Nephron (organoid): ENCODE measurements at regions not wholly inside any gene's neighbourhood (a gene's known extent, or its start where the extent isn't known, plus 50 kb on each side); places are given as distances from the start of the nearest gene placed in this dataset.

Experiments
- H3K27ac Mint-ChIP-seq, 3 experiments: 2 replicates each; pipeline ENCODE4 v1.8.0; 2020; ENCODE audit warnings: mixed read lengths in 3 of 3, mild to moderate bottlenecking in 2 of 3, moderate library complexity in 1 of 3
- H3K27me3 Mint-ChIP-seq: 2 replicates; pipeline ENCODE4 v1.8.0; 2021; ENCODE audit warnings: low read depth, mild to moderate bottlenecking, moderate library complexity, mixed read lengths
- H3K36me3 Mint-ChIP-seq: 2 replicates; pipeline ENCODE4 v1.8.0; 2020; ENCODE audit warnings: low read depth, mixed read lengths
- H3K4me1 Mint-ChIP-seq: 2 replicates; pipeline ENCODE4 v1.8.0; 2020; ENCODE audit warnings: mixed read lengths
- H3K4me3 Mint-ChIP-seq, 3 experiments: 2 replicates each; pipeline ENCODE4 v1.8.0; 2020; ENCODE audit warnings: mild to moderate bottlenecking in 3 of 3, mixed read lengths in 3 of 3, moderate library complexity in 2 of 3
- H3K9me3 Mint-ChIP-seq: 2 replicates; pipeline ENCODE4 v1.8.0; 2020; ENCODE audit warnings: mixed read lengths
- TF ChIP-seq, protein P1 (sequence below), 3 experiments: fragments of 200-600 bp; sonication (generic); IDR thresholded peaks; one replicate each; pipeline ENCODE4 v1.5.0; 2021; ENCODE audit warnings: antibody characterized with exemption in 3 of 3; ENCODE audit not compliant: unreplicated experiment in 3 of 3

DNA sequence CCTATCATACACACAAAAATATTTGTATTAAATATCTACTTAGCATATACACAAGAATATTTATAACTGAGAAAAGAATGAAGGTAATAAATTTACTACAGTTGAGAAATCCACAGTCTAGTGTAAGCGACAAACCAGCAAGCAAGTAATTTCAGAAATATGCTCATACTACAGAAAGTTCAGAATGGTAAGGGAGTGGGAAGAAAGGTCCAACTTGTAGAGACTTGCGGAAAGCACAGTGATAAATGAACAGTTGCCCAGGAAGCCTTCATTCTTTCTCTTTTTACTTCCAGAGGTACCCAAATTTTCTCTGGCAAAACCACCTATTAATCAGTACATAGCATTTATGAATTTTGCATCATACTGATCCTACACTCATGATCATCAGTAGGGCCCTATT is 438.1 kb upstream of the PCDH10 start:
- Mint-ChIP-seq H3K9me3 (no peaks in the 10 kb centered on the region), H3K27me3 (no peaks in the 10 kb centered on the region), H3K27ac (no peak overlapping the region), H3K4me1 (no peaks in the 10 kb centered on the region), H3K36me3 (no peaks in the 10 kb centered on the region), H3K4me3 (no peak overlapping the region)
- TF ChIP-seq, protein P1, sequence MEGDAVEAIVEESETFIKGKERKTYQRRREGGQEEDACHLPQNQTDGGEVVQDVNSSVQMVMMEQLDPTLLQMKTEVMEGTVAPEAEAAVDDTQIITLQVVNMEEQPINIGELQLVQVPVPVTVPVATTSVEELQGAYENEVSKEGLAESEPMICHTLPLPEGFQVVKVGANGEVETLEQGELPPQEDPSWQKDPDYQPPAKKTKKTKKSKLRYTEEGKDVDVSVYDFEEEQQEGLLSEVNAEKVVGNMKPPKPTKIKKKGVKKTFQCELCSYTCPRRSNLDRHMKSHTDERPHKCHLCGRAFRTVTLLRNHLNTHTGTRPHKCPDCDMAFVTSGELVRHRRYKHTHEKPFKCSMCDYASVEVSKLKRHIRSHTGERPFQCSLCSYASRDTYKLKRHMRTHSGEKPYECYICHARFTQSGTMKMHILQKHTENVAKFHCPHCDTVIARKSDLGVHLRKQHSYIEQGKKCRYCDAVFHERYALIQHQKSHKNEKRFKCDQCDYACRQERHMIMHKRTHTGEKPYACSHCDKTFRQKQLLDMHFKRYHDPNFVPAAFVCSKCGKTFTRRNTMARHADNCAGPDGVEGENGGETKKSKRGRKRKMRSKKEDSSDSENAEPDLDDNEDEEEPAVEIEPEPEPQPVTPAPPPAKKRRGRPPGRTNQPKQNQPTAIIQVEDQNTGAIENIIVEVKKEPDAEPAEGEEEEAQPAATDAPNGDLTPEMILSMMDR (IDR thresholded peaks at IDR 0.05; ENCODE audit: unreplicated experiment in 3 of 3): no peak

DNA sequence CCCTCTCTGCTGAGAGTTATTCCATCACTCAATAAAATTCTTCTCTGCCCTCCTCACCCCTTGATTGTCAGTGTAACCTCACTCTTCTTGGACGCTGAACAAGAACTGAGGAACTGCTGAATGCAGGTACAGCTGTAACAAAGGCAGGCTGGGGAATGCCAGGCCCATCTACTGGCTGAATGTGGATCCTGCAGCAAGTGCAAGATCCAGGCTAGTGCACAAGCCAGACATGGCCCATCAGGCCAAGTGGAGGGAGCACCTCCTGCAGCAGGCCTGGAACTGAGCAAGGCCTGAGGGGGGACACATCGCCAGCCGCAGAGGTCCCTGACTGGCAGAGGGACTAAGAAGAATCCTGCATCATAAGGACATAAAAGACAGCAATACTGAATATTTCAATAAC is 411.8 kb upstream of the PCDH10 start:
- no peak overlapping the region for H3K27ac Mint-ChIP-seq
- no peaks in the 10 kb centered on the region for H3K4me1 Mint-ChIP-seq
- H3K9me3 Mint-ChIP-seq: no peaks in the 10 kb centered on the region
- TF ChIP-seq, protein P1 (IDR thresholded peaks at IDR 0.05; ENCODE audit: unreplicated experiment in 3 of 3): no peak
- no peaks in the 10 kb centered on the region for H3K27me3 Mint-ChIP-seq
- H3K36me3 Mint-ChIP-seq: no peaks in the 10 kb centered on the region
- H3K4me3 Mint-ChIP-seq: no peak overlapping the region

DNA sequence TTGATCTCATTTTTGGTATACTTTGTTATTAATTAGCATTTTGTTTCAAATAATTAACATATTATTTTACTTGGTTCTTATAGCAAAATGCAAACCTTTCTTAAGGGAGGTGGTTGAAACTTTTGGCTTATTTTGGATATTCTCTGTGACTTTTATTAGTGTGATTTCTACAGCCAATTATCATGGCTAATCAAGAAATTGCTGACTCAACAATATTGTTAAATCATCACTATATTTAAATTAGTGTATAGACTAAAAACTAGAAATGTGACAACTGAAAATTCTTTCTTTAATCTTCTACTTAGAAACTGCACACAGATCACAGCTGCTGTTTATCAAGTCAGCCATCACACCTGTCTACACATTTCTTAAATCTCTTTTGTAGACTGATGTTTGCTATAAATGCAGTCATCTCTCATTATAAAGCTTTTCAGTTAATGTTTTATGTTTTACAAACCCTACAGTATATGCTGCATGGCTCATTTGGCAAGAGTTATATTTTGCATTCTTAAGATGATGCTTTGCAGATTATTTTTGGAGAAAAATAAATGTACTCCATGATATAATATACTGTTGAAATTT is 389.8 kb upstream of the PCDH10 start:
- no peaks in the 10 kb centered on the region for H3K27me3 Mint-ChIP-seq
- H3K4me3 Mint-ChIP-seq: no peak overlapping the region
- H3K4me1 Mint-ChIP-seq: no peaks in the 10 kb centered on the region
- no peaks in the 10 kb centered on the region for H3K36me3 Mint-ChIP-seq
- H3K9me3 Mint-ChIP-seq: no peaks in the 10 kb centered on the region
- H3K27ac Mint-ChIP-seq: no peak overlapping the region
- TF ChIP-seq, protein P1 (IDR thresholded peaks at IDR 0.05; ENCODE audit: unreplicated experiment in 3 of 3): no peak

DNA sequence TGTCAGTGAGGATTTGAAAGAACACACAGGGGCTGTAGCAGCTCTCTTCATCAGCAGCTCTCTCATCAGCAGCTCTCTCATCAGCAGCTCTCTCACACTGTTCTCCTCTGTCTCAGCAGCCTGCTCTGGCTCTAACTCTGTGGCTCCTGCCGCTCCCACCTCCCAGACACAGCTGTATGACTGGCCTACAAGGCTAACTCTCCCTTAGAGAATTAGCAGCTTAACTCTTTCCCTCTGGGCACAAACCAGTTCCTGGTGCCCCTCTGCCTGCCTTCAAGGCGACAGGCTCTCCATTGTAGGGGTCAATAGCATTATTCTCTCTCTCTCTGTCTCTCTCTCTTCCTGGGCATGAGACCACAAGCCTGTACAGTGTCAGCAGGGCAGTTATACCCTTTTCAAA is 385.6 kb upstream of the PCDH10 start:
- H3K4me1 Mint-ChIP-seq: no peaks in the 10 kb centered on the region
- no peak overlapping the region for H3K4me3 Mint-ChIP-seq
- no peak overlapping the region for H3K27ac Mint-ChIP-seq
- H3K9me3 Mint-ChIP-seq: no peaks in the 10 kb centered on the region
- TF ChIP-seq, protein P1 (IDR thresholded peaks at IDR 0.05; ENCODE audit: unreplicated experiment in 3 of 3): no peak
- H3K36me3 Mint-ChIP-seq: no peaks in the 10 kb centered on the region
- H3K27me3 Mint-ChIP-seq: no peaks in the 10 kb centered on the region

DNA sequence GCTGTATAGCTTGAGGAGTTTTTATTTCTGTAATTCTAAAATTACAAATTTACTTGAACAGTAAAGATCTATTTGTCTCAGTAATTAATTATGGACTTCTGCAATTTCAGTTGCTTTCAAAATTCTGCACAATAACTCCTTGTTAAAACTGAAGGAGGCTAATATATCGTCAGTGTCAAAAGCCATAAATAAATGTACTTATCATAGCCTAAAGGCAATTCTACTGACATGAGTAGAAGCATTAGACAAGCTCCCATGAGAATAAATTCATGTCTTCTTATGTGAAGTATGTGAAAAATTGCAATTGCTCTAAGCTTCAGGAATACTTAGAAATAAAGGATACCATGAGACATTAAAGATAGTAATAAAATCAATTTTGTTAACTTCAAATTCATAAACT is 381.2 kb upstream of the PCDH10 start:
- no peaks in the 10 kb centered on the region for H3K9me3 Mint-ChIP-seq
- H3K4me1 Mint-ChIP-seq: no peaks in the 10 kb centered on the region
- no peak overlapping the region for H3K4me3 Mint-ChIP-seq
- no peaks in the 10 kb centered on the region for H3K27me3 Mint-ChIP-seq
- no peaks in the 10 kb centered on the region for H3K36me3 Mint-ChIP-seq
- TF ChIP-seq, protein P1 (IDR thresholded peaks at IDR 0.05; ENCODE audit: unreplicated experiment in 3 of 3): no peak
- H3K27ac Mint-ChIP-seq: no peak overlapping the region

DNA sequence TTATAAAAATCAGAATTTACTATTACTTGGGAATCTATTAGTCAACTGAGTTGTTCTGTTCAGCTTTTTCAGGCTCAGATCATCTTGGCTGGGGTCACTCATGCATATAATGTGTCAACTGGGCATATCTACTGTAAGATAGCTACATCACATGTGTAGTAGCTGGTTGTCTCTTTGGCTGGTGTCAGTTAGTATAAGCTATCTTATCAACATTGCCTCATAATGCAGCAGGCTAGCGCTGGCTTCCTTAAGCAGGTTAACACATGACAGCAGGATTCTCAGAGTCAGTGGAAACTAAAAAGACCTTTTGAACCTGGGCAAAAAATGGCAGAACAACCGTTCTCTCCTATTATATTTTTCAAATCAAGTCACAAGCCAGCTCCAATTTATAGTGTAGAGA is 378.3 kb upstream of the PCDH10 start:
- Mint-ChIP-seq H3K27ac (no peak overlapping the region), H3K36me3 (no peaks in the 10 kb centered on the region), H3K4me1 (no peaks in the 10 kb centered on the region), H3K9me3 (no peaks in the 10 kb centered on the region), H3K27me3 (no peaks in the 10 kb centered on the region), H3K4me3 (no peak overlapping the region)
- TF ChIP-seq, protein P1 (IDR thresholded peaks at IDR 0.05; ENCODE audit: unreplicated experiment in 3 of 3): no peak
